ENCODE measurements at regions not wholly inside any gene's neighbourhood (a gene's known extent, or its start where the extent isn't known, plus 50 kb on each side); places are given as distances from the start of the nearest gene placed in this dataset.

DNA sequence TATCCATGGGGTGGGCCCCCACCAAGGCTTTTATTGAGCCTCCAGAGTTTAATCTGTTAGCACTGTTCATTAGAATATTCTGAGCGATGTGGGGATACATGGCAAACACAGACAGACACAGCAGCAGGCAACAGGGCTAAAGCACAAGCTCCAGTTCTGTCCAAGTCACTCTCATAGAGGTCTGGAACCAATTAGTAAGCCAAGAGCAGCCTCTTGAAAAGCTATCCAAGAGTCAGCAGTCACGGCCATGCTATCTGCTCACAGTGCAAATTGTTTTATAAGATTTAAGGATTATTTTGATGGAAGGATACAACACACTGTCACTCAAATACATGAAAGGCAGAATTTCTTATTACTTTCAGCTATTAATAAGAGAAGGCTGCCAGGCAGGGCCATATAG is 86.4 kb upstream of the DGKB start:
- TF ChIP-seq, protein P1, sequence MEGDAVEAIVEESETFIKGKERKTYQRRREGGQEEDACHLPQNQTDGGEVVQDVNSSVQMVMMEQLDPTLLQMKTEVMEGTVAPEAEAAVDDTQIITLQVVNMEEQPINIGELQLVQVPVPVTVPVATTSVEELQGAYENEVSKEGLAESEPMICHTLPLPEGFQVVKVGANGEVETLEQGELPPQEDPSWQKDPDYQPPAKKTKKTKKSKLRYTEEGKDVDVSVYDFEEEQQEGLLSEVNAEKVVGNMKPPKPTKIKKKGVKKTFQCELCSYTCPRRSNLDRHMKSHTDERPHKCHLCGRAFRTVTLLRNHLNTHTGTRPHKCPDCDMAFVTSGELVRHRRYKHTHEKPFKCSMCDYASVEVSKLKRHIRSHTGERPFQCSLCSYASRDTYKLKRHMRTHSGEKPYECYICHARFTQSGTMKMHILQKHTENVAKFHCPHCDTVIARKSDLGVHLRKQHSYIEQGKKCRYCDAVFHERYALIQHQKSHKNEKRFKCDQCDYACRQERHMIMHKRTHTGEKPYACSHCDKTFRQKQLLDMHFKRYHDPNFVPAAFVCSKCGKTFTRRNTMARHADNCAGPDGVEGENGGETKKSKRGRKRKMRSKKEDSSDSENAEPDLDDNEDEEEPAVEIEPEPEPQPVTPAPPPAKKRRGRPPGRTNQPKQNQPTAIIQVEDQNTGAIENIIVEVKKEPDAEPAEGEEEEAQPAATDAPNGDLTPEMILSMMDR (conservative IDR thresholded peaks at IDR 0.05; ENCODE audit: low read depth, low read length) = no peak
- TF ChIP-seq EZH2 (IDR thresholded peaks at IDR 0.05; ENCODE audit: low read length, unreplicated experiment) = no peak
- no peak for TF ChIP-seq EZH2phosphoT487 (IDR thresholded peaks at IDR 0.05; ENCODE audit: borderline replicate concordance, low read length)
